K562 (cell line): ENCODE measurements at regions not wholly inside any gene's neighbourhood (a gene's known extent, or its start where the extent isn't known, plus 50 kb on each side); places are given as distances from the start of the nearest gene placed in this dataset.

ENCODE experiments used
- ATAC-seq: fragments of 200-7000 bp; cut with Tn5 transposase; 3 replicates; pipeline ENCODE4 v1.9.1; 2020; ENCODE audit warnings: moderate library complexity
- BruUV-seq: library from RNA; stranded (reverse); fragments of 400-500 nt; replicated peaks from 2 replicates; lab custom pipeline; 2021; lab: Mats Ljungman, UMichigan
- CTCF ChIA-PET: fragments of 300-600 bp; formaldehyde crosslinking; extraction: SDS; loops from one replicate; lab custom pipeline; 2021; ENCODE audit warnings: low intra/inter-chr PET ratio; lab: Yijun Ruan, JAX
- POLR2A ChIA-PET: fragments of 300-600, 350-650 bp; sonication (Branson Sonifier 250); formaldehyde crosslinking; extraction: SDS; loops from one replicate; lab custom pipeline; 2021; ENCODE audit warnings: antibody characterized with exemption, inconsistent platforms; lab: Yijun Ruan, JAX
- DNase-seq, 4 experiments: peaks; one replicate each; pipeline versions ENCODE4 v3.0.0 to v3.0.0-alpha.2; 2011 to 2018; ENCODE audit warnings: low spot score in 3 of 4, mixed read lengths in 3 of 4; ENCODE audit errors: extremely low read depth in 1 of 4
- FAIRE-seq: peaks from 2 replicates; lab custom pipeline; 2011; peaks lifted over from hg19 to GRCh38; lab: Jason Lieb, UNC
- H2AFZ ChIP-seq: 2 replicates; pipeline ENCODE4 v1.6.0; 2011; ENCODE audit warnings: low read depth, low read length, control low read depth, inconsistent platforms
- H3K27ac ChIP-seq: fragments of 200-600 bp; 3 replicates; pipeline ENCODE4 v1.8.0; 2011; ENCODE audit warnings: low read depth, mild to moderate bottlenecking, control low read depth, inconsistent platforms, low read length, moderate library complexity, mixed read lengths; ENCODE audit errors: extremely low read depth
- H3K27me3 ChIP-seq, 2 experiments: fragments of 300-600 bp in 1 of 2; 2 replicates in 1 of 2; 3 replicates in 1 of 2; pipeline versions ENCODE4 v1.6.0 to v1.8.0; 2011; ENCODE audit warnings: inconsistent platforms in 2 of 2, low read length in 2 of 2, mild to moderate bottlenecking in 1 of 2, mixed read lengths in 1 of 2, moderate library complexity in 1 of 2; ENCODE audit not compliant: control insufficient read depth in 2 of 2, insufficient read depth in 2 of 2
- H3K36me3 ChIP-seq: fragments of 300-600 bp; 3 replicates; pipeline ENCODE4 v1.8.0; 2011; ENCODE audit warnings: mild to moderate bottlenecking, low read length, inconsistent platforms; ENCODE audit not compliant: control insufficient read depth, insufficient read depth
- H3K4me1 ChIP-seq, 2 experiments: fragments of 200-600 bp in 1 of 2; replicated peaks in 1 of 2; 2 replicates in 1 of 2; 3 replicates in 1 of 2; pipeline versions ENCODE4 v1.5.1 to v1.8.0; 2011; ENCODE audit warnings: inconsistent platforms in 2 of 2, low read length in 2 of 2, mild to moderate bottlenecking in 1 of 2, mixed read lengths in 1 of 2, moderate library complexity in 1 of 2; ENCODE audit not compliant: control insufficient read depth in 2 of 2, insufficient read depth in 2 of 2
- H3K4me2 ChIP-seq: 2 replicates; pipeline ENCODE4 v1.6.1; 2011; ENCODE audit warnings: low read length, control low read depth, inconsistent platforms, mixed read lengths; ENCODE audit not compliant: insufficient read depth
- H3K4me3 ChIP-seq: fragments of 200-600 bp; sonication (generic), shearing (Covaris generic); 2 replicates; pipeline ENCODE4 v1.5.1; 2016; ENCODE audit warnings: control low read depth, inconsistent platforms
- H3K79me2 ChIP-seq: fragments of 200-600 bp; 3 replicates; pipeline ENCODE4 v1.8.0; 2011; ENCODE audit warnings: low read length, inconsistent platforms; ENCODE audit not compliant: control insufficient read depth, insufficient read depth
- H3K9ac ChIP-seq, 2 experiments: 2 replicates each; pipeline versions ENCODE4 v1.6.0 to v1.6.1; 2011; ENCODE audit warnings: low read depth in 2 of 2, low read length in 2 of 2, control low read depth in 1 of 2, inconsistent platforms in 1 of 2, mild to moderate bottlenecking in 1 of 2, mixed read lengths in 1 of 2; ENCODE audit not compliant: insufficient read depth in 1 of 2
- H3K9me1 ChIP-seq: one replicate; pipeline ENCODE4 v1.6.0; 2011; ENCODE audit warnings: inconsistent platforms, mild to moderate bottlenecking, low read length, moderate library complexity; ENCODE audit not compliant: control insufficient read depth, insufficient read depth
- H3K9me3 ChIP-seq: replicated peaks from 2 replicates; pipeline ENCODE4 v1.5.1; 2011; ENCODE audit warnings: low read depth, low read length, inconsistent platforms; ENCODE audit not compliant: control insufficient read depth, insufficient read depth
- H4K20me1 ChIP-seq: replicated peaks from 2 replicates; pipeline ENCODE4 v1.6.1; 2011; ENCODE audit warnings: low read length, inconsistent platforms, mixed read lengths; ENCODE audit not compliant: control insufficient read depth, insufficient read depth
- CTCF ChIP-seq, 3 experiments: IDR thresholded peaks in 2 of 3; conservative IDR thresholded peaks in 1 of 3; 2 replicates each; pipeline ENCODE4 v1.5.1; 2011 to 2012; ENCODE audit warnings: low read length in 3 of 3, mild to moderate bottlenecking in 3 of 3, control low read depth in 2 of 3, improper control_type of control experiment in 1 of 3, inconsistent platforms in 1 of 3, low read depth in 1 of 3, mixed read lengths in 1 of 3, moderate library complexity in 1 of 3; ENCODE audit not compliant: insufficient read depth in 2 of 3
- FOXJ3 ChIP-seq: sonication (generic); formaldehyde crosslinking; IDR thresholded peaks from 2 replicates; pipeline ENCODE4 v1.4.0; 2020; ENCODE audit warnings: mild to moderate bottlenecking, missing genetic modification reagents
- GATAD2A ChIP-seq: fragments of 450-650 bp; IDR thresholded peaks from 2 replicates; pipeline ENCODE4 v1.6.1; 2017
- NFIX ChIP-seq: fragments of 250-450 bp; sonication (Bioruptor Pico); IDR thresholded peaks from 2 replicates; pipeline ENCODE4 v1.4.0; 2020; ENCODE audit warnings: low read depth, mild to moderate bottlenecking, moderate library complexity
- POLR2AphosphoS5 ChIP-seq: IDR thresholded peaks from 2 replicates; pipeline ENCODE4 v1.6.1; 2011; ENCODE audit warnings: mild to moderate bottlenecking, low read depth, low read length, moderate library complexity; ENCODE audit not compliant: control insufficient read depth, insufficient read depth
- RCOR1 ChIP-seq, 2 experiments: IDR thresholded peaks; 2 replicates each; pipeline ENCODE4 v1.6.1; 2012; ENCODE audit warnings: low read depth in 2 of 2, low read length in 2 of 2, borderline replicate concordance in 1 of 2, improper control_type of control experiment in 1 of 2
- STAT5A ChIP-seq: IDR thresholded peaks from 2 replicates; pipeline ENCODE4 v1.6.1; 2012; ENCODE audit warnings: low read length, inconsistent platforms, borderline replicate concordance
- SUPT5H ChIP-seq: fragments of 450-650 bp; IDR thresholded peaks from 2 replicates; pipeline ENCODE4 v1.6.1; 2016
- ZBTB43 ChIP-seq: sonication (generic); formaldehyde crosslinking; IDR thresholded peaks from 2 replicates; pipeline ENCODE4 v1.8.0; 2023; ENCODE audit warnings: mild to moderate bottlenecking, missing genetic modification reagents
- ZFPM2 ChIP-seq: fragments of 250-450 bp; sonication (Bioruptor Pico); IDR thresholded peaks from 2 replicates; pipeline ENCODE4 v1.5.1; 2022; ENCODE audit warnings: mild to moderate bottlenecking
- ZKSCAN8 ChIP-seq: fragments of 200-800 bp; sonication (Bioruptor generic); IDR thresholded peaks from 2 replicates; pipeline ENCODE4 v1.6.1; 2016; ENCODE audit warnings: missing genetic modification characterization, missing compliant biosample characterization
- ZNF232 ChIP-seq: sonication (generic); formaldehyde crosslinking; IDR thresholded peaks from 2 replicates; pipeline ENCODE4 v1.8.0; 2022; ENCODE audit warnings: mild to moderate bottlenecking, missing genetic modification reagents
- ZNF384 ChIP-seq: IDR thresholded peaks from 2 replicates; pipeline ENCODE4 v1.6.1; 2012; ENCODE audit warnings: low read depth, low read length, improper control_type of control experiment
- WGBS: fragments of 100-300 bp; shearing (Covaris generic); methylation state at CpG from one replicate; pipeline ENCODE4 v1.1.6; 2016; ENCODE audit warnings: low coverage, mixed read lengths; ENCODE audit not compliant: insufficient coverage; ENCODE audit errors: missing lambda C conversion rate; 5-methylcytosine and 5-hydroxymethylcytosine counted together
- in situ Hi-C: fragments of 300-500 bp; cut with MboI; formaldehyde crosslinking; loops from 4 replicates; pipeline ENCODE4 v1.15.0; 2018; ENCODE audit warnings: inconsistent platforms, mixed read lengths
- intact Hi-C: fragments of 100-400 bp; cut with micrococcal nuclease; formaldehyde crosslinking; loops from 2 replicates; pipeline ENCODE4 v1.14.2; 2022
- TF ChIP-seq, protein P1 (sequence below): fragments of 250-450 bp; sonication (Bioruptor Pico); IDR thresholded peaks from 2 replicates; pipeline ENCODE4 v1.8.0; 2021; ENCODE audit warnings: moderate library complexity, mild to moderate bottlenecking, inconsistent platforms
- TF ChIP-seq, protein P2 (sequence below): IDR thresholded peaks from 2 replicates; pipeline ENCODE4 v1.6.1; 2016; ENCODE audit warnings: missing genetic modification characterization, missing compliant biosample characterization
- TF ChIP-seq, protein P3 (sequence below), 2 experiments: fragments of 450-650 bp in 1 of 2; sonication (generic) in 1 of 2; formaldehyde crosslinking; conservative IDR thresholded peaks; 2 replicates each; pipeline versions ENCODE4 v1.4.0 to v1.8.1; 2020 to 2022; ENCODE audit warnings: mild to moderate bottlenecking in 1 of 2, missing genetic modification reagents in 1 of 2

DNA sequence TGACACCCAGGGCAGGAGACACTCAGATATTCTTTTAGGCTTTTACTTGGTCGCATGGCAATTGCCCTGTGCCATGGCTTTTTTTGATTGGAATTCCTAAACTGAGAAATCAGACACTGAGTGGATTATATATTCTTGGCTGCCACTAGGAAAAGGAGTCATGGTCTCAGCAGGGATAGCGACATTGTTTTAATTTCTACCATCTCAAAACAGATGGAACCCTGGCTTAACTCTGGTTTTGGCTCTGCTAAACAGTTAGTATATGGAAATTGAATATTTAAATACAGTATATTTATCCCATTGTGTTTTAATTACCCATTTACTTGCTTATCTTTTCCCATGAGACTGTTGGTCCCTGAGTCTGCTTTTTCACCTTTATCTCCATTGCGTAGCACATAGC, 84.0 kb downstream of the DACT1 start (continued):
- no peak for TF ChIP-seq NFIX (CRISPR knock-in tag)
- no peak for TF ChIP-seq ZFPM2 (CRISPR knock-in tag)

GRCh38 chr14:58722441-58722840, 84.7 kb downstream of the DACT1 start:
- ChIA-PET POLR2A (no interaction called here), CTCF (no interaction called here)
- FAIRE-seq (no peak), ATAC-seq (no peak), DNase-seq (no peak)
- H3K9me1 ChIP-seq: no peaks in the 10 kb centered on the region
- H2AFZ ChIP-seq: no peak overlapping the region
- no peaks in the 10 kb centered on the region for H4K20me1 ChIP-seq
- H3K4me1 ChIP-seq: no peaks in the 10 kb centered on the region
- no peaks in the 10 kb centered on the region for H3K9me3 ChIP-seq
- H3K27ac ChIP-seq: no peak overlapping the region
- in situ Hi-C loops (no loop called here), intact Hi-C loops (no loop called here)
- H3K9ac ChIP-seq: no peak overlapping the region
- no peak overlapping the region for H3K4me2 ChIP-seq
- TF ChIP-seq FOXJ3 (CRISPR knock-in tag) (no peak), ZKSCAN8 (CRISPR knock-in tag) (no peak), SUPT5H (no peak), POLR2AphosphoS5 (no peak), STAT5A (no peak), ZNF232 (CRISPR knock-in tag) (no peak), ZBTB43 (no peak), CTCF (IDR thresholded peaks at IDR 0.05 in 2 of 3, conservative IDR thresholded peaks at IDR 0.05 in 1 of 3; ENCODE audit: insufficient read depth in 2 of 3, low read depth in 1 of 3, low read length in 3 of 3) (no peak), GATAD2A (no peak), ZNF384 (no peak), RCOR1 (IDR thresholded peaks at IDR 0.05; ENCODE audit: borderline replicate concordance in 1 of 2, low read depth in 2 of 2, low read length in 2 of 2) (no peak)
- TF ChIP-seq, protein P1, sequence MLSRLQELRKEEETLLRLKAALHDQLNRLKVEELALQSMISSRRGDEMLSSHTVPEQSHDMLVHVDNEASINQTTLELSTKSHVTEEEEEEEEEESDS: no peak
- TF ChIP-seq, protein P2, sequence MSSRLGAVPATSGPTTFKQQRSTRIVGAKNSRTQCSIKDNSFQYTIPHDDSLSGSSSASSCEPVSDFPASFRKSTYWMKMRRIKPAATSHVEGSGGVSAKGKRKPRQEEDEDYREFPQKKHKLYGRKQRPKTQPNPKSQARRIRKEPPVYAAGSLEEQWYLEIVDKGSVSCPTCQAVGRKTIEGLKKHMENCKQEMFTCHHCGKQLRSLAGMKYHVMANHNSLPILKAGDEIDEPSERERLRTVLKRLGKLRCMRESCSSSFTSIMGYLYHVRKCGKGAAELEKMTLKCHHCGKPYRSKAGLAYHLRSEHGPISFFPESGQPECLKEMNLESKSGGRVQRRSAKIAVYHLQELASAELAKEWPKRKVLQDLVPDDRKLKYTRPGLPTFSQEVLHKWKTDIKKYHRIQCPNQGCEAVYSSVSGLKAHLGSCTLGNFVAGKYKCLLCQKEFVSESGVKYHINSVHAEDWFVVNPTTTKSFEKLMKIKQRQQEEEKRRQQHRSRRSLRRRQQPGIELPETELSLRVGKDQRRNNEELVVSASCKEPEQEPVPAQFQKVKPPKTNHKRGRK (tag): no peak
- TF ChIP-seq, protein P3, sequence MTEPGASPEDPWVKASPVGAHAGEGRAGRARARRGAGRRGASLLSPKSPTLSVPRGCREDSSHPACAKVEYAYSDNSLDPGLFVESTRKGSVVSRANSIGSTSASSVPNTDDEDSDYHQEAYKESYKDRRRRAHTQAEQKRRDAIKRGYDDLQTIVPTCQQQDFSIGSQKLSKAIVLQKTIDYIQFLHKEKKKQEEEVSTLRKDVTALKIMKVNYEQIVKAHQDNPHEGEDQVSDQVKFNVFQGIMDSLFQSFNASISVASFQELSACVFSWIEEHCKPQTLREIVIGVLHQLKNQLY (CRISPR knock-in tag; conservative IDR thresholded peaks at IDR 0.05): no peak
- BruUV-seq: no TSS peak
- H3K4me3 ChIP-seq: no peak overlapping the region
- no peaks in the 10 kb centered on the region for H3K36me3 ChIP-seq
- H3K79me2 ChIP-seq: no peaks in the 10 kb centered on the region
- no peaks in the 10 kb centered on the region; a peak in 1 of 5 replicates for H3K27me3 ChIP-seq
- WGBS: 0% methylated on average over 4 of the region's 4 CpGs
